HepG2 (cell line): ENCODE measurements at regions not wholly inside any gene's neighbourhood (a gene's known extent, or its start where the extent isn't known, plus 50 kb on each side); places are given as distances from the start of the nearest gene placed in this dataset.

Experiments used
- BHLHE40 ChIP-seq: IDR thresholded peaks from 2 replicates; pipeline ENCODE4 v1.6.1; 2011; ENCODE audit warnings: low read length, improper control_type of control experiment
- FOXC1 ChIP-seq: sonication (generic); formaldehyde crosslinking; IDR thresholded peaks from 2 replicates; pipeline ENCODE4 v1.8.0; 2022; ENCODE audit warnings: mild to moderate bottlenecking, missing genetic modification reagents, borderline replicate concordance
- GPN1 ChIP-seq: sonication (generic); formaldehyde crosslinking; IDR thresholded peaks from 2 replicates; pipeline ENCODE4 v1.5.1; 2020; ENCODE audit warnings: missing genetic modification reagents, borderline replicate concordance
- JDP2 ChIP-seq: sonication (generic); formaldehyde crosslinking; IDR thresholded peaks from 2 replicates; pipeline ENCODE4 v1.8.1; 2022; ENCODE audit warnings: missing genetic modification reagents, borderline replicate concordance
- MIER2 ChIP-seq: IDR thresholded peaks from 2 replicates; pipeline ENCODE4 v1.6.1; 2016; ENCODE audit warnings: missing biosample characterization, missing genetic modification reagents
- MIXL1 ChIP-seq: IDR thresholded peaks from 2 replicates; pipeline ENCODE4 v1.6.1; 2016
- NFIC ChIP-seq: IDR thresholded peaks from 2 replicates; pipeline ENCODE4 v1.6.1; 2012; ENCODE audit warnings: mild to moderate bottlenecking, low read length, inconsistent platforms
- NR2F1 ChIP-seq, 2 experiments: fragments of 450-650 bp in 1 of 2; formaldehyde crosslinking in 1 of 2; IDR thresholded peaks; 2 replicates each; pipeline versions ENCODE4 v1.5.0 to v1.6.1; 2016 to 2020; ENCODE audit warnings: mild to moderate bottlenecking in 1 of 2, missing compliant biosample characterization in 1 of 2, missing genetic modification reagents in 1 of 2, moderate library complexity in 1 of 2
- SAP130 ChIP-seq: IDR thresholded peaks from 2 replicates; pipeline ENCODE4 v1.6.1; 2016; ENCODE audit warnings: low read depth
- U2AF1 ChIP-seq: fragments of 200-400 bp; formaldehyde crosslinking; optimal IDR thresholded peaks from 2 replicates; pipeline ENCODE3; 2017; ENCODE audit warnings: mild to moderate bottlenecking, low read depth, low read length
- ZEB1 ChIP-seq: IDR thresholded peaks from 2 replicates; pipeline ENCODE4 v1.6.1; 2012; ENCODE audit warnings: mild to moderate bottlenecking, low read depth, inconsistent platforms; ENCODE audit not compliant: insufficient replicate concordance
- ZFX ChIP-seq: sonication (generic); formaldehyde crosslinking; IDR thresholded peaks from 2 replicates; pipeline ENCODE4 v1.4.0; 2020; ENCODE audit warnings: mild to moderate bottlenecking, low read depth, missing genetic modification reagents, moderate library complexity
- ZNF136 ChIP-seq: sonication (generic); formaldehyde crosslinking; IDR thresholded peaks from 2 replicates; pipeline ENCODE4 v1.8.1; 2022; ENCODE audit warnings: low read depth, mild to moderate bottlenecking, moderate library complexity, missing genetic modification reagents
- ZNF317 ChIP-seq: sonication (generic); formaldehyde crosslinking; IDR thresholded peaks from 2 replicates; pipeline ENCODE4 v1.5.0; 2020; ENCODE audit warnings: mild to moderate bottlenecking, missing genetic modification reagents
- ZNF329 ChIP-seq: sonication (generic); formaldehyde crosslinking; IDR thresholded peaks from 2 replicates; pipeline ENCODE4 v1.9.0; 2021; ENCODE audit warnings: low read depth, mild to moderate bottlenecking, missing genetic modification reagents
- ZNF451 ChIP-seq: sonication (generic); formaldehyde crosslinking; IDR thresholded peaks from 2 replicates; pipeline ENCODE4 v1.5.0; 2020; ENCODE audit warnings: mild to moderate bottlenecking, missing genetic modification reagents
- ZNF577 ChIP-seq: sonication (generic); formaldehyde crosslinking; IDR thresholded peaks from 2 replicates; pipeline ENCODE4 v1.4.0; 2020; ENCODE audit warnings: mild to moderate bottlenecking, low read depth, missing genetic modification reagents, borderline replicate concordance
- ZNF652 ChIP-seq: IDR thresholded peaks from 2 replicates; pipeline ENCODE4 v1.6.1; 2016; ENCODE audit warnings: low read depth, borderline replicate concordance
- ZNF816 ChIP-seq: sonication (generic); formaldehyde crosslinking; IDR thresholded peaks from 2 replicates; pipeline ENCODE4 v1.8.0; 2022; ENCODE audit warnings: missing genetic modification reagents, mild to moderate bottlenecking, borderline replicate concordance
- TF ChIP-seq, protein P1 (sequence below): sonication (generic); formaldehyde crosslinking; IDR thresholded peaks from 2 replicates; pipeline ENCODE4 v1.5.1; 2020; ENCODE audit warnings: mild to moderate bottlenecking, missing genetic modification reagents
- TF ChIP-seq, protein P2 (sequence below): sonication (generic); formaldehyde crosslinking; IDR thresholded peaks from 2 replicates; pipeline ENCODE4 v1.8.0; 2022; ENCODE audit warnings: mild to moderate bottlenecking, missing genetic modification reagents, moderate library complexity
- TF ChIP-seq, protein P3 (sequence below): sonication (generic); formaldehyde crosslinking; conservative IDR thresholded peaks from 2 replicates; pipeline ENCODE4 v1.4.0; 2020; ENCODE audit warnings: missing genetic modification reagents
- TF ChIP-seq, protein P4 (sequence below): IDR thresholded peaks from 2 replicates; pipeline ENCODE4 v1.6.1; 2018; ENCODE audit warnings: missing genetic modification reagents, mild to moderate bottlenecking, missing compliant biosample characterization
- TF ChIP-seq, protein P5 (sequence below): sonication (generic); formaldehyde crosslinking; IDR thresholded peaks from 2 replicates; pipeline ENCODE4 v1.4.0; 2020; ENCODE audit warnings: missing genetic modification reagents; ENCODE audit errors: not compliant biosample characterization

DNA sequence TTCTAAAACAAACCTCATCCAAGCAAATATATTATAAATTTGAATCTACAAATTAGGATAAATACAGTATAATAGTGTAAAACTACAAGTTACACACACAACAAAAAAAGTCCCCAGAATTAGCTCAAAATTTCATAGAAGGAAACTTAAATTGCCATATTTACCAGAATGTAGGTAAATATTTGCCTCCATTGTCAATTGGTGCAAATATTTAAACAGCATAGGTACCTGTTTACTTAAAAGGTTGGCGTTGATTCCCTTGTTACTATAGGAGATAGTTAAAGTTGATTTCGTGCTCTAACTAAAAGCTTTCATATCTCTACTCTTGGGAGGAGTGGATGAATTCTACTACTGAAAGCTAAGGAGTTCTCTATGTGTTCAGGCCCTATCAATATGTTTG, 111.6 kb upstream of the TENT5A start (continued):
- no peak for TF ChIP-seq ZNF816 (CRISPR knock-in tag)
- TF ChIP-seq ZNF329 (CRISPR knock-in tag), result no peak
- TF ChIP-seq MIER2 (CRISPR knock-in tag), result no peak
- no peak for TF ChIP-seq BHLHE40
- TF ChIP-seq ZNF317 (CRISPR knock-in tag), result no peak
- TF ChIP-seq ZNF451 (CRISPR knock-in tag), result no peak
- TF ChIP-seq, protein P1, sequence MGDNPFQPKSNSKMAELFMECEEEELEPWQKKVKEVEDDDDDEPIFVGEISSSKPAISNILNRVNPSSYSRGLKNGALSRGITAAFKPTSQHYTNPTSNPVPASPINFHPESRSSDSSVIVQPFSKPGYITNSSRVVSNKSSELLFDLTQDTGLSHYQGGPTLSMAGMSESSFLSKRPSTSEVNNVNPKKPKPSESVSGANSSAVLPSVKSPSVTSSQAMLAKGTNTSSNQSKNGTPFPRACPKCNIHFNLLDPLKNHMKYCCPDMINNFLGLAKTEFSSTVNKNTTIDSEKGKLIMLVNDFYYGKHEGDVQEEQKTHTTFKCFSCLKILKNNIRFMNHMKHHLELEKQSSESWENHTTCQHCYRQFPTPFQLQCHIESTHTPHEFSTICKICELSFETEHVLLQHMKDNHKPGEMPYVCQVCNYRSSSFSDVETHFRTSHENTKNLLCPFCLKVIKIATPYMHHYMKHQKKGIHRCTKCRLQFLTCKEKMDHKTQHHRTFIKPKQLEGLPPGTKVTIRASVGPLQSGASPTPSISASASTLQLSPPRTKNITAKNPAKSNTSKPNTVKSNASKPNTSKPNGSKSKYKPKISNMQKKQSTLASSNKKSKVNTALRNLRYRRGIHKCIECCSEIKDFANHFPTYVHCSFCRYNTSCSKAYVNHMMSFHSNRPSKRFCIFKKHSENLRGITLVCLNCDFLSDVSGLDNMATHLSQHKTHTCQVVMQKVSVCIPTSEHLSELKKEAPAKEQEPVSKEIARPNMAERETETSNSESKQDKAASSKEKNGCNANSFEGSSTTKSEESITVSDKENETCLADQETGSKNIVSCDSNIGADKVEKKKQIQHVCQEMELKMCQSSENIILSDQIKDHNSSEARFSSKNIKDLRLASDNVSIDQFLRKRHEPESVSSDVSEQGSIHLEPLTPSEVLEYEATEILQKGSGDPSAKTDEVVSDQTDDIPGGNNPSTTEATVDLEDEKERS (CRISPR knock-in tag), result no peak
- peak; percentile 59 for TF ChIP-seq SAP130
- TF ChIP-seq, protein P2, sequence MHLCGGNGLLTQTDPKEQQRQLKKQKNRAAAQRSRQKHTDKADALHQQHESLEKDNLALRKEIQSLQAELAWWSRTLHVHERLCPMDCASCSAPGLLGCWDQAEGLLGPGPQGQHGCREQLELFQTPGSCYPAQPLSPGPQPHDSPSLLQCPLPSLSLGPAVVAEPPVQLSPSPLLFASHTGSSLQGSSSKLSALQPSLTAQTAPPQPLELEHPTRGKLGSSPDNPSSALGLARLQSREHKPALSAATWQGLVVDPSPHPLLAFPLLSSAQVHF (CRISPR knock-in tag), result no peak
- TF ChIP-seq ZEB1, result no peak
- TF ChIP-seq MIXL1 (CRISPR knock-in tag), result peak; percentile 56; the same call in 1 of the 2 replicates
- TF ChIP-seq ZNF136, result no peak
- TF ChIP-seq, protein P3, sequence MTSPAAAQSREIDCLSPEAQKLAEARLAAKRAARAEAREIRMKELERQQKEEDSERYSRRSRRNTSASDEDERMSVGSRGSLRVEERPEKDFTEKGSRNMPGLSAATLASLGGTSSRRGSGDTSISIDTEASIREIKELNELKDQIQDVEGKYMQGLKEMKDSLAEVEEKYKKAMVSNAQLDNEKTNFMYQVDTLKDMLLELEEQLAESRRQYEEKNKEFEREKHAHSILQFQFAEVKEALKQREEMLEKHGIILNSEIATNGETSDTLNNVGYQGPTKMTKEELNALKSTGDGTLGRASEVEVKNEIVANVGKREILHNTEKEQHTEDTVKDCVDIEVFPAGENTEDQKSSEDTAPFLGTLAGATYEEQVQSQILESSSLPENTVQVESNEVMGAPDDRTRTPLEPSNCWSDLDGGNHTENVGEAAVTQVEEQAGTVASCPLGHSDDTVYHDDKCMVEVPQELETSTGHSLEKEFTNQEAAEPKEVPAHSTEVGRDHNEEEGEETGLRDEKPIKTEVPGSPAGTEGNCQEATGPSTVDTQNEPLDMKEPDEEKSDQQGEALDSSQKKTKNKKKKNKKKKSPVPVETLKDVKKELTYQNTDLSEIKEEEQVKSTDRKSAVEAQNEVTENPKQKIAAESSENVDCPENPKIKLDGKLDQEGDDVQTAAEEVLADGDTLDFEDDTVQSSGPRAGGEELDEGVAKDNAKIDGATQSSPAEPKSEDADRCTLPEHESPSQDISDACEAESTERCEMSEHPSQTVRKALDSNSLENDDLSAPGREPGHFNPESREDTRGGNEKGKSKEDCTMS (CRISPR knock-in tag), result no peak
- peak; percentile 82; the same call in 1 of the 2 replicates for TF ChIP-seq NFIC
- TF ChIP-seq U2AF1, result no peak
- no peak for TF ChIP-seq ZNF652
- no peak for TF ChIP-seq JDP2 (CRISPR knock-in tag)
- TF ChIP-seq FOXC1 (CRISPR knock-in tag), result no peak
- no peak for TF ChIP-seq GPN1 (CRISPR knock-in tag)
- TF ChIP-seq, protein P4, sequence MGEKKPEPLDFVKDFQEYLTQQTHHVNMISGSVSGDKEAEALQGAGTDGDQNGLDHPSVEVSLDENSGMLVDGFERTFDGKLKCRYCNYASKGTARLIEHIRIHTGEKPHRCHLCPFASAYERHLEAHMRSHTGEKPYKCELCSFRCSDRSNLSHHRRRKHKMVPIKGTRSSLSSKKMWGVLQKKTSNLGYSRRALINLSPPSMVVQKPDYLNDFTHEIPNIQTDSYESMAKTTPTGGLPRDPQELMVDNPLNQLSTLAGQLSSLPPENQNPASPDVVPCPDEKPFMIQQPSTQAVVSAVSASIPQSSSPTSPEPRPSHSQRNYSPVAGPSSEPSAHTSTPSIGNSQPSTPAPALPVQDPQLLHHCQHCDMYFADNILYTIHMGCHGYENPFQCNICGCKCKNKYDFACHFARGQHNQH (CRISPR knock-in tag), result no peak
- no peak for TF ChIP-seq ZNF577 (CRISPR knock-in tag)
- TF ChIP-seq, protein P5, sequence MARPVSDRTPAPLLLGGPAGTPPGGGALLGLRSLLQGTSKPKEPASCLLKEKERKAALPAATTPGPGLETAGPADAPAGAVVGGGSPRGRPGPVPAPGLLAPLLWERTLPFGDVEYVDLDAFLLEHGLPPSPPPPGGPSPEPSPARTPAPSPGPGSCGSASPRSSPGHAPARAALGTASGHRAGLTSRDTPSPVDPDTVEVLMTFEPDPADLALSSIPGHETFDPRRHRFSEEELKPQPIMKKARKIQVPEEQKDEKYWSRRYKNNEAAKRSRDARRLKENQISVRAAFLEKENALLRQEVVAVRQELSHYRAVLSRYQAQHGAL (CRISPR knock-in tag), result no peak
- no peak for TF ChIP-seq ZFX (CRISPR knock-in tag)
- TF ChIP-seq NR2F1 (CRISPR knock-in tag; IDR thresholded peaks at IDR 0.05), result no peak
